D721Med (cell line): ENCODE measurements at regions not wholly inside any gene's neighbourhood (a gene's known extent, or its start where the extent isn't known, plus 50 kb on each side); places are given as distances from the start of the nearest gene placed in this dataset.
"Not testable (repeated sequence)": the region's sequence is repeated elsewhere in the genome, so short reads cannot be mapped to it uniquely, and the experiment has no call there.

ENCODE experiments used
- DNase-seq: peaks from one replicate; pipeline ENCODE4 v3.0.0; 2011; ENCODE audit warnings: low spot score; ENCODE audit not compliant: insufficient read length
- FAIRE-seq: peaks from 2 replicates; lab custom pipeline; 2011; peaks lifted over from hg19 to GRCh38; lab: Jason Lieb, UNC
- TF ChIP-seq, protein P1 (sequence below): IDR thresholded peaks from 2 replicates; pipeline ENCODE4 v1.5.1; 2012; ENCODE audit warnings: mild to moderate bottlenecking, control low read depth; ENCODE audit not compliant: insufficient read depth; ENCODE audit errors: missing control alignments

DNA sequence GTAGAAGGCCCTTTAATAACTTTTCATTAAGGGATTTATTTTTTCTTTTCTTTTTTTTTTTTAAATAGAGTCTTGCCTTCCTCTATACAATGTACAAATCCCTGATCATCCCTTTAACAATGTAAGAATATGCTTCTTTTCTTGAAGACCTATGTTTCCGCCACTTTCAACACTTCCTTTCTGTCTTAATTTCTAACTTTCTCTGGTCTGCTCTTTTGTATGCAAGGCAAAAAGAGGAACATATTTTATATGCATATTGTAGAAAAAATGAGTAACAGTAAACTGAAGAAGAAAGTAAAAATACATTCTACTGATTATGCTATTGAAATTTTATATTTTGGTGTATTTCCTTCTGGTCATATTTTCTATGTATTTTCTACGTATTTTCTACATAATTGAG, 484.7 kb downstream of the TFAP2B start:
- peak; percentile 66 for FAIRE-seq

DNA sequence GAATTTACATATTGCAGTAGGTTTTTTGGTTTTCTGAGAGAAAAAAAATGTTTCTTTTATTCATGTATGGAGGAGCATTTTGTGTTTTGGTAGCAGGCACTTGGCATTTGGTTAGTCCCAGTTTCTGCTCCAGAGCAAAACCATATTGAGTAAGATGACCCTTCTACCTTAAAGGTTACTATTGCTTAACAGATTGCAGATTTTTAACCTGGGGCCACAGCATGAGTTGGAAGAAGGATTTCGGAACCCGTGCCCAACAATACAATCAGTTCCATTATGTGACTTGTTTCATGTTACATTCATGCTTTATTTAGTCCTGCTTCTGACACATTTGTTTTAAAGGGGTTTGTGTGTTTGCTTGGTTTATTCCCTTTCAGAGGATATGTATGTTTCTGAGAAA, 496.3 kb downstream of the TFAP2B start:
- DNase-seq (no peak), FAIRE-seq (no peak)
- TF ChIP-seq, protein P1, sequence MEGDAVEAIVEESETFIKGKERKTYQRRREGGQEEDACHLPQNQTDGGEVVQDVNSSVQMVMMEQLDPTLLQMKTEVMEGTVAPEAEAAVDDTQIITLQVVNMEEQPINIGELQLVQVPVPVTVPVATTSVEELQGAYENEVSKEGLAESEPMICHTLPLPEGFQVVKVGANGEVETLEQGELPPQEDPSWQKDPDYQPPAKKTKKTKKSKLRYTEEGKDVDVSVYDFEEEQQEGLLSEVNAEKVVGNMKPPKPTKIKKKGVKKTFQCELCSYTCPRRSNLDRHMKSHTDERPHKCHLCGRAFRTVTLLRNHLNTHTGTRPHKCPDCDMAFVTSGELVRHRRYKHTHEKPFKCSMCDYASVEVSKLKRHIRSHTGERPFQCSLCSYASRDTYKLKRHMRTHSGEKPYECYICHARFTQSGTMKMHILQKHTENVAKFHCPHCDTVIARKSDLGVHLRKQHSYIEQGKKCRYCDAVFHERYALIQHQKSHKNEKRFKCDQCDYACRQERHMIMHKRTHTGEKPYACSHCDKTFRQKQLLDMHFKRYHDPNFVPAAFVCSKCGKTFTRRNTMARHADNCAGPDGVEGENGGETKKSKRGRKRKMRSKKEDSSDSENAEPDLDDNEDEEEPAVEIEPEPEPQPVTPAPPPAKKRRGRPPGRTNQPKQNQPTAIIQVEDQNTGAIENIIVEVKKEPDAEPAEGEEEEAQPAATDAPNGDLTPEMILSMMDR, result no peak

More for the DNA sequence above, 484.7 kb downstream of the TFAP2B start:
- DNase-seq, result no peak
- TF ChIP-seq, protein P1, result no peak

DNA sequence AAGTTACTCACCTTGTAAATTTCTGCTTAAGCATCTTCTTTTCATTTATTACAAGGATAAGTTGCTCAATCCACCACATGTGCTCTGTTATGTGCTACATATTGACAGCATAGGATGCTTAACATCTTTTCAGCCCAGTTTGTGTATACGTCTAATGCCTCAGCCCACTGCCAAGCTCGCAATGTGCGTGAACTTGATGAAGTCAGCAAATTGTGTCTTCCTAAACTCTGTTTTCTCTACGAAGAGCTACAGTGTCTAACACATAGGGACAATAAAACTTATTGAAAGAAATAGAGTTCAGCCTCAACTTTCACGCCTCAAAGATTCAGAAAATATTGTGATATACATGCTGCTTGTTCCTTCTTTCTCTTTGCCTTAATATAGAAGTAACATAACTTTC, 500.0 kb downstream of the TFAP2B start:
- DNase-seq, result no peak
- FAIRE-seq, result no peak
- TF ChIP-seq, protein P1, result no peak

DNA sequence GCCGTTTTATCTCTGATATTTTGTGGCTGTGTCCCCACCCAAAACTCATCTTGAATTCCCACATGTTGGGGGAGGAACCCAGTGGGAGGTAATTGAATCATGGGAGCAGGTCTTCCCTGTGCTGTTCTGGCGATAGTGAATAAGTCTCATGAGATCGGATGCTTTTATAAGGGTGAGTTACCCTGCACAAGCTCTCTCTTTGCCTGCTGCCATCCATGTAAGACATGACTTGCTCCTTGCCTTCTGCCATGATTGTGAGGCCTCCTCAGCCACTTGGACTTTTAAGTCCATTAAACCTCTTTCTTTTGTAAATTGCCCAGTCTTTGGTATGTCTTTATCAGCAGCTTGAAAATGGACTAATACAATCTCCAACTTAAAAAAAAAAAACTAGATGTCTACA, 502.8 kb downstream of the TFAP2B start:
- not testable (repeated sequence) for DNase-seq, FAIRE-seq

DNA sequence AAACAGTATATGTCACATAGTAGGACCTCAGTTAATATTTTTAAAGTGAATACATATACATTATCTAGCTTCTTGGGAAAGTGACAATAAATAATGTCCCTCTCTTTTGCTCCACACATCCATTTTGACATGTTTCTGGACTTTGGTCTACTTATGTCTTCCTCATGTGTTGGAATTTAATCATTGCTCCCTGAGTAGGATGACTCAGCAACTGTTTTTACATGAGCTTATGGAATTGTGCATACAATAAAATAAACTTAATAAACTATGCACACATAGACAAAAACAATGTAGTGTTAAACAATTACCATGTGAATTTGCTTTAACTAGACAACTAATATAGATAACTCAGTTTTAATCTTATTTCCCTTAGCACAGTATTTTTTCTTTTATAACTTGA, 503.8 kb downstream of the TFAP2B start:
- FAIRE-seq (no peak), DNase-seq (no peak)
- TF ChIP-seq, protein P1, result no peak

DNA sequence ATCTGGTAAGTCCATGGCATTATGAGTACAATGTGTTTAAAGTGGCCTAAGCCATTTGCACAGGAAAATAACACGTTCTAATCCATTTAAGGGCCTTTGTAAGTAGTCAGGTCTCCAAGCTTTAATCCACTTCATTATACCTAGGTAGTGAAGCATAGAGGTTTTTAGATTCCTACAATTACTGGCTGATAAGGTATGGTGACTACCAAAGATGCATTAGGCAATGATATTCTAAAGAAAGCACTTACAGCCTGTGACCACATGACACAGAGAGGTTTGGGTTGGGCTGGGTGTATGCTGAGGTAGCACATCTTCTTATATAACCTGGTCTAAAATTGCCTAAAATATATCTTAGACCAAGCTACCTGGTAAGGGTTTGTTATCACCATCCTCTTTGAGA, 504.4 kb downstream of the TFAP2B start:
- peak; percentile 71 for FAIRE-seq
- DNase-seq, result peak; percentile 3
- TF ChIP-seq, protein P1, result no peak

DNA sequence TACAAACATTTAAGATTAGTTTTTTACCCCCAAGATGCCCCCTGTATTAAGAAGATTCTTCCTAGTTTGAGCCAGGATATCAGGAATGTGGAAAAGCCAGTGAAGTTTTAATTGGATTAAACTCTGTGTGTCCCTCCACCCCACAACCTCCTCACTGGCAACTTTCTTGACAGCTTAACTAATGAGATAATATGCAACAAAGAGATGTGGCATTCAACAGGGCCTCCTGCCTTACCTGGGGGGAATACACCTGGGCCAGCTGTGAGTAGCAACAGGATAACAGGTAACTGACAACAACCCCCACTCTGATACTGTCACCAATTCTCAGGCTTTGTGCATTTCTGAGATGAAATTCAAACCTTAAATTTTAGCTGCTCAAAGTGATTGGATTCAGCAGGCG, 512.3 kb downstream of the TFAP2B start:
- TF ChIP-seq, protein P1, result no peak
- DNase-seq (no peak), FAIRE-seq (no peak)

DNA sequence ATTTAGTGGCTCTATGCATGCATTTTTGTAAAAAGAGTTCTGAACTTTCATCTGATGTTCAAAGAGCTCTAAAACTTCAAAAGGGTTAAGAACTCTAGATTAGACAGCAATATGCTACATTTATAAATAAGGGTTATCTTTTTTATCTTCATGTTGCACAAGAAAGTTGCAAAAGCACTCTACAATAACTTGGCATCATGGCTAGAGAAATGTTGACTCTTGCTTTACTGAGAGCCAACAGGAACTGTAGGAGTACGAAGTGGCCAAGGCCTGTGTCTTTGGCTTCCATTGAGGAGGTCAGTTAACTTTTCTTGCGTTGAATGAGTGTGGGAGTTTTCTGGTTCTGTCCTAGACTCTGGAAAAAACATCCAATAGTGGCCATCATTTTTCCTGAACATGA, 516.9 kb downstream of the TFAP2B start:
- FAIRE-seq, result no peak
- TF ChIP-seq, protein P1, result no peak
- no peak for DNase-seq
